ENCODE measurements at regions not wholly inside any gene's neighbourhood (a gene's known extent, or its start where the extent isn't known, plus 50 kb on each side); places are given as distances from the start of the nearest gene placed in this dataset.

DNA sequence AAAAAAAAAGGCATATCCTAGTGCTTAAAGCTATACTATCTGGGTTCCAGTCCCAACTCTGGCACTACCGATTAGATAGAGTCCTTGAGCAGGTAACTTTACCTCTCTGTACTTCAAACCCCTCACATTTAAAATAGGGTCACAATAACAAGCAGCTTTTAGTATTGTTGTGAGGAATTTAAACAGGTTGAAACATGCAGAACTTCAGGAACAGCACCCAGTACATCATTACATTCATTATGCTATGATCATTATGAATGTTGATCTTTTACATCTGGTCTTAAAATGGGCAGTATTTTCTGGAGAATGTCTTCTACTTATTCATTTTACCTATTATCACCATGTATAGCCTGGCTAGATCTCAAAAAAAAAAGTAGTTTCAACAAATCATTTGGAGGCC, 176.1 kb upstream of the CCDC54 start:
- TF ChIP-seq YY1 (IDR thresholded peaks at IDR 0.05; ENCODE audit: insufficient read depth, insufficient read length) (no peak), SUZ12 (IDR thresholded peaks at IDR 0.05; ENCODE audit: extremely low read depth, insufficient read depth, insufficient read length) (no peak), ZNF274 (IDR thresholded peaks at IDR 0.05; ENCODE audit: low read depth, low read length) (no peak)
